Transverse colon (tissue), 4 donors: ENCODE measurements at regions not wholly inside any gene's neighbourhood (a gene's known extent, or its start where the extent isn't known, plus 50 kb on each side); places are given as distances from the start of the nearest gene placed in this dataset.
"Not testable (repeated sequence)": the region's sequence is repeated elsewhere in the genome, so short reads cannot be mapped to it uniquely, and the experiment has no call there.

Source experiments
- POLR2AphosphoS5 ChIP-seq, 3 donors: sonication (generic); formaldehyde crosslinking; IDR thresholded peaks; one replicate each; pipeline ENCODE4 v1.6.1; 2016; ENCODE audit warnings: antibody characterized with exemption in 3 of 3
- TF ChIP-seq, protein P1 (sequence below), 5 experiments: fragments of 200-600 bp in 3 of 5; fragments of 450-650 bp in 2 of 5; sonication (generic) in 3 of 5; IDR thresholded peaks; 1 replicate in 2 of 5; 2 replicates in 3 of 5; pipeline ENCODE4 v1.5.1; 2016 to 2017; ENCODE audit warnings: antibody characterized with exemption in 5 of 5, inconsistent platforms in 3 of 5, mild to moderate bottlenecking in 2 of 5, moderate library complexity in 1 of 5

DNA sequence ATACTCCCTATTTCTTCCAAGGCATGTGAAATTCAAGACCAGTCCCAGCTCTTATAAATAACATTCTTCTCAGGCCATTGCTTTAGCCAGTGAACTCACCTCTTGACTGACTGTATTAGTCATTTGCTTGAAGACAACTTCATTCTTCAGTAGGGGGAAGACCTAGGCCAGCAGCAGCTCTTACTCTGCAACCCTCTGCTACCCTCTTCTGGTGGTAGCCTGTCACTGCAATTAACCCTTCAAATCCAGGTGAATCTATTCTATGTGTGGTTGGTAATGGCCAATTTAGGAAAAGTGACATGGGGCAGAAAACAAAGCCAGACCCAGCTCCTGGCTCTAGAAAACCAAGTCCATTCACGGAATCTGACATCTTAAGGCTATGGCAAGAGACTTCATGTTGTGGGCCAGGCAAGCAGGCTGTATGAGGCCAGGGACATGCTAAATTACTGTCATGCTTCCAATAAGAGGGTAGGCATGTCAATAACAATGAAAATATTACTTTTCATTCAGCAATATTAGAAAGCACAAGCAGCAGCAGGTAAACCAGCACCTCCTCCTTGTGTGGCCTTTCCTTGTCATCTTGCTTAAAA, 317.9 kb upstream of the FOLH1 start:
- TF ChIP-seq, protein P1, sequence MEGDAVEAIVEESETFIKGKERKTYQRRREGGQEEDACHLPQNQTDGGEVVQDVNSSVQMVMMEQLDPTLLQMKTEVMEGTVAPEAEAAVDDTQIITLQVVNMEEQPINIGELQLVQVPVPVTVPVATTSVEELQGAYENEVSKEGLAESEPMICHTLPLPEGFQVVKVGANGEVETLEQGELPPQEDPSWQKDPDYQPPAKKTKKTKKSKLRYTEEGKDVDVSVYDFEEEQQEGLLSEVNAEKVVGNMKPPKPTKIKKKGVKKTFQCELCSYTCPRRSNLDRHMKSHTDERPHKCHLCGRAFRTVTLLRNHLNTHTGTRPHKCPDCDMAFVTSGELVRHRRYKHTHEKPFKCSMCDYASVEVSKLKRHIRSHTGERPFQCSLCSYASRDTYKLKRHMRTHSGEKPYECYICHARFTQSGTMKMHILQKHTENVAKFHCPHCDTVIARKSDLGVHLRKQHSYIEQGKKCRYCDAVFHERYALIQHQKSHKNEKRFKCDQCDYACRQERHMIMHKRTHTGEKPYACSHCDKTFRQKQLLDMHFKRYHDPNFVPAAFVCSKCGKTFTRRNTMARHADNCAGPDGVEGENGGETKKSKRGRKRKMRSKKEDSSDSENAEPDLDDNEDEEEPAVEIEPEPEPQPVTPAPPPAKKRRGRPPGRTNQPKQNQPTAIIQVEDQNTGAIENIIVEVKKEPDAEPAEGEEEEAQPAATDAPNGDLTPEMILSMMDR (IDR thresholded peaks at IDR 0.05) = peak in 4 of 5 experiments; percentile 41 to 53 (median 52)
- not testable (repeated sequence) for TF ChIP-seq POLR2AphosphoS5 (IDR thresholded peaks at IDR 0.05)
